ENCODE measurements at regions not wholly inside any gene's neighbourhood (a gene's known extent, or its start where the extent isn't known, plus 50 kb on each side); places are given as distances from the start of the nearest gene placed in this dataset.

DNA sequence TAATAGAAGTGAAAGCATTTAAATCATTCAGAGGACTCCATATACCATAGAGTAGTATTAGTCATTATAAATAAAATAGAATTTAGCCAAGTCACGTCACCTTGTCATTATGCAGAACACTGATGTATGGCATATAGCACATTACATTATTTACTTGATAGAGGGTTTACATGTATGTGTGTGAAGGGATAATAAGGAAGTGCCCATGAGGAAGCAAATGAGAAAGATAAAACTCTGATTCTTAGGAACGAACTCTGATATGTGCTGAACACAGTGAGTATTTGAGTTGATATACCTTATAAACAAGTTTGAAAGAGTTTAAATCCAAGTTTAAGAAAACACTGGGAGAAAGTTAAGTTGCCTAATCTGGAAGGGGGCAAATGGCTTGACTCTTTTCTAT is 160.5 kb upstream of the NDST3 start:
- TF ChIP-seq CTCF (IDR thresholded peaks at IDR 0.05) = no peak
- no peak for TF ChIP-seq USF1 (IDR thresholded peaks at IDR 0.05; ENCODE audit: borderline replicate concordance, low read depth)

All from SK-N-SH (cell line).